Osteoblast (primary cell): ENCODE measurements at regions not wholly inside any gene's neighbourhood (a gene's known extent, or its start where the extent isn't known, plus 50 kb on each side); places are given as distances from the start of the nearest gene placed in this dataset.

Experiments
- DNase-seq: peaks from one replicate; pipeline ENCODE4 v3.0.0; 2011; ENCODE audit warnings: low spot score, mixed read lengths; ENCODE audit not compliant: insufficient read length; ENCODE audit errors: missing footprints
- H2AFZ ChIP-seq: 2 replicates; pipeline ENCODE4 v1.6.0; 2011; ENCODE audit warnings: mild to moderate bottlenecking, low read length
- H3K27ac ChIP-seq: 2 replicates; pipeline ENCODE4 v1.5.1; 2011; ENCODE audit warnings: mild to moderate bottlenecking, low read depth, low read length, moderate library complexity
- H3K27me3 ChIP-seq: 2 replicates; pipeline ENCODE4 v1.6.0; 2012; ENCODE audit warnings: mild to moderate bottlenecking, control low read depth, inconsistent platforms, low read length, moderate library complexity; ENCODE audit not compliant: insufficient read depth
- H3K36me3 ChIP-seq: 2 replicates; pipeline ENCODE4 v1.5.1; 2011; ENCODE audit warnings: mild to moderate bottlenecking, low read length, control low read depth, moderate library complexity; ENCODE audit not compliant: insufficient read depth
- H3K4me1 ChIP-seq: 2 replicates; pipeline ENCODE4 v1.5.1; 2011; ENCODE audit warnings: mild to moderate bottlenecking, low read length, control low read depth, moderate library complexity; ENCODE audit not compliant: insufficient read depth
- H3K4me2 ChIP-seq: 2 replicates; pipeline ENCODE4 v1.6.0; 2011; ENCODE audit warnings: mild to moderate bottlenecking, low read length; ENCODE audit not compliant: insufficient read depth
- H3K4me3 ChIP-seq: fragments of 200-600 bp; sonication (generic); 3 replicates; pipeline ENCODE4 v1.5.1; 2012; ENCODE audit warnings: mild to moderate bottlenecking, low read length, inconsistent platforms; ENCODE audit not compliant: insufficient read depth
- H3K79me2 ChIP-seq: 2 replicates; pipeline ENCODE4 v1.6.0; 2012; ENCODE audit warnings: mild to moderate bottlenecking, low read length, control low read depth, inconsistent platforms; ENCODE audit not compliant: insufficient read depth
- H3K9me3 ChIP-seq: 2 replicates; pipeline ENCODE4 v1.5.1; 2011; ENCODE audit warnings: low read depth, low read length, control low read depth
- H4K20me1 ChIP-seq: 2 replicates; pipeline ENCODE4 v1.6.0; 2012; ENCODE audit warnings: mild to moderate bottlenecking, low read length, control low read depth; ENCODE audit not compliant: insufficient read depth
- TF ChIP-seq, protein P1 (sequence below): IDR thresholded peaks from 2 replicates; pipeline ENCODE4 v1.5.1; 2011; ENCODE audit warnings: mild to moderate bottlenecking, low read depth, low read length, moderate library complexity; ENCODE audit errors: extremely low read depth

DNA sequence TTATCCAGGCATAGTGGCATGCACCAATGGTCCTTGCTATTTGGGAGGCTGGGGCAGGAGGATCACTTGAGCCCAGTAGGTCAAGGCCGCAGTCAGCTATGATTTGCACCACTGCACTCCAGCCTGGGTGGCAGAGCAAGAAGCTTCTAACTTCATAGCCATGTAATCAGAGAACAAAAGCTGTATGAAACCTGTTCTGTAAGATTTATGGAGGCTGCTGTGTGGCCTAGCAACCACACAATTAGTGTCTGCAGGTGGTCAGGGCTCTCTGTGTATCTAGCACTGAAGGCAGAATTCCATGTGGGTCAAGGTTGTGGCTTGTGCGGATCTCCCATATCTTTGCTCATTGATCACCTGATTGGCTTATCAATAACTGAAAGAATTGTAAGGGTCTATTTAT is 221.5 kb upstream of the FOXK1 start:
- TF ChIP-seq, protein P1, sequence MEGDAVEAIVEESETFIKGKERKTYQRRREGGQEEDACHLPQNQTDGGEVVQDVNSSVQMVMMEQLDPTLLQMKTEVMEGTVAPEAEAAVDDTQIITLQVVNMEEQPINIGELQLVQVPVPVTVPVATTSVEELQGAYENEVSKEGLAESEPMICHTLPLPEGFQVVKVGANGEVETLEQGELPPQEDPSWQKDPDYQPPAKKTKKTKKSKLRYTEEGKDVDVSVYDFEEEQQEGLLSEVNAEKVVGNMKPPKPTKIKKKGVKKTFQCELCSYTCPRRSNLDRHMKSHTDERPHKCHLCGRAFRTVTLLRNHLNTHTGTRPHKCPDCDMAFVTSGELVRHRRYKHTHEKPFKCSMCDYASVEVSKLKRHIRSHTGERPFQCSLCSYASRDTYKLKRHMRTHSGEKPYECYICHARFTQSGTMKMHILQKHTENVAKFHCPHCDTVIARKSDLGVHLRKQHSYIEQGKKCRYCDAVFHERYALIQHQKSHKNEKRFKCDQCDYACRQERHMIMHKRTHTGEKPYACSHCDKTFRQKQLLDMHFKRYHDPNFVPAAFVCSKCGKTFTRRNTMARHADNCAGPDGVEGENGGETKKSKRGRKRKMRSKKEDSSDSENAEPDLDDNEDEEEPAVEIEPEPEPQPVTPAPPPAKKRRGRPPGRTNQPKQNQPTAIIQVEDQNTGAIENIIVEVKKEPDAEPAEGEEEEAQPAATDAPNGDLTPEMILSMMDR, result no peak
- Histone ChIP-seq H3K79me2 (no peaks in the 10 kb centered on the region), H3K4me2 (no peak overlapping the region), H3K4me1 (no peaks in the 10 kb centered on the region), H3K36me3 (no peaks in the 10 kb centered on the region), H2AFZ (no peak overlapping the region), H3K27ac (no peak overlapping the region), H3K4me3 (no peak overlapping the region), H3K27me3 (no peaks in the 10 kb centered on the region), H4K20me1 (no peaks in the 10 kb centered on the region), H3K9me3 (no peaks in the 10 kb centered on the region)
- no peak for DNase-seq

DNA sequence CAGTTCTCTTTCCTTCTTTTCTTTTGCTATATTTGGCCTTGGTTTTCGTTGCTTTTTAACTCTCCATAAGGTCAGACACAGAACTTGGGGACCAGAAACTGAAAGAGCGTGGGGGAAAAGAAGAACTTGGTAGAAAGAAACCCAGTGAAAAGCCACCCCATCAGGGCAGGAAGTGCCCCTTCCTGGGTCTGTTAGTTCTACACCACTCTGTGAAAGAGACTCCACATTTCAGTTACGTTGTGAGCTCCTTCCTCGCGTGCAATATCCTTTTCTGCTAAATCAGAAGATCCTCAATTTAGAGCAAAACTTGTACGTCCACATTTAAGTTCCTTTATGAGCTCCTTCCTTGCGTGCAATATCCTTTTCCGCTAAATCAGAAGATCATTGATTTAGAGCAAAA is 220.6 kb upstream of the FOXK1 start:
- DNase-seq, result no peak
- Histone ChIP-seq H3K9me3 (no peaks in the 10 kb centered on the region), H3K4me3 (no peak overlapping the region), H3K4me1 (no peaks in the 10 kb centered on the region), H4K20me1 (no peaks in the 10 kb centered on the region), H3K79me2 (no peaks in the 10 kb centered on the region), H3K27me3 (no peaks in the 10 kb centered on the region), H3K27ac (no peak overlapping the region), H3K36me3 (no peaks in the 10 kb centered on the region), H3K4me2 (no peak overlapping the region), H2AFZ (no peak overlapping the region)
- TF ChIP-seq, protein P1, result no peak

DNA sequence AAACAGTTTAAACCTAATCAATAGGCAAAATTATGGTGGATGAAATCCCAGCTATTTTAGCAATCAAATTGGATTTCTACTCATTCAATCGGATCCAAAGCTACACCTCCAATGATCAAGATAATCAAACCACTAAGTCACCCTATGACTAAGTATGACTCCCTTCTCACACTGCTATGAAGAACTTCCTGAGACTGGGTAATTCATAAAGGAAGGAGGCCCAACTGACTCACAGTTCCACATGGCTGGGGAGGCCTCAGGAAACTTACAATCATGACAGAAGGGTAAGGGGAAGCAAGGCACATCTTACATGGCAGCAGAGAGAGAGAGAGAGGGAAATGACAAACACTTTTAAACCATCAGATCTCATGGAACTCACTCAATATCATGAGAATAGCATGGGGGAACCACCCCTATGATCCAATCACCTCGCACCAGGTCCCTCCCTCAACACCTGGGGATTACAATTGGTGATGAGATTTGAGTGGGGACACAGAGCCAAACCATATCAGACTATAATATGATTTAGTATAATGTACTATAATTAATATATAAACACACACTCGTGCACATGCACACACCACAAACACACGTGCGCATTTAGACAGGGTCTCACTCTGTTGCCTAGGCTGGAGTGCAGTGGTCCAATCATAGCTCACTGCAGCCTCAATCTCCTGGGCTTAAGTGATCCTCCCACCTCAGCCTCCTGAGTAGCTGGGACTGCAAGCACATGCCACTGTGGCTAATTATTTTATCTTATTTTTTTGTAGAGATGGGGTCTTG is 213.6 kb upstream of the FOXK1 start:
- Histone ChIP-seq H3K4me2 (no peak overlapping the region), H3K27me3 (no peaks in the 10 kb centered on the region), H3K4me1 (no peaks in the 10 kb centered on the region), H3K27ac (no peak overlapping the region), H2AFZ (no peak overlapping the region), H3K9me3 (no peaks in the 10 kb centered on the region), H3K4me3 (no peak overlapping the region), H3K36me3 (no peaks in the 10 kb centered on the region), H3K79me2 (no peaks in the 10 kb centered on the region), H4K20me1 (no peaks in the 10 kb centered on the region)
- TF ChIP-seq, protein P1, result no peak
- DNase-seq, result no peak

DNA sequence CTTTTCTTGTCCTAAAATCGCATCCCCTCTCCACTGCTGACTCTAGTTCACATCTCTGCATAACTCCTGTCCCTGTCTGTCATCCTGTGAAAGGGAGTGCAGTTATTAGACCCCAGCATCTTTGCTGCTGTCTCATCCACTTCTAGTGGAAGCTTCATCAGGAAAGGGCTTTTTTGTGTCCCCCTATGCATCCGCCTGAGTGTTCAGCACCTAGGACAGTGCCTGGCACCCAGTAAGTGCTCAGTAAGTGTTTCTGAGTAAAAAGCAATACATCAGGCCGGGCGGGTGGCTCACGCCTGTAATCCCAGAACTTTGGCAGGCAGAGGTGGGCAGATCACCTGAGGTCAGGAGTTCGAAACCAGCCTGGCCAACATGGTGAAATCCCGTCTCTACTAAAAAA is 211.8 kb upstream of the FOXK1 start:
- no peak for DNase-seq
- Histone ChIP-seq H3K4me1 (no peaks in the 10 kb centered on the region), H3K36me3 (no peaks in the 10 kb centered on the region), H3K9me3 (no peaks in the 10 kb centered on the region), H3K27ac (no peak overlapping the region), H2AFZ (no peak overlapping the region), H3K27me3 (no peaks in the 10 kb centered on the region), H3K79me2 (no peaks in the 10 kb centered on the region), H3K4me3 (no peak overlapping the region), H4K20me1 (no peaks in the 10 kb centered on the region), H3K4me2 (no peak overlapping the region)
- TF ChIP-seq, protein P1, result no peak
